Activated CD8-positive, alpha-beta memory T cell treated with anti-CD3 and anti-CD28 coated beads, Interleukin-2, amount 10 ng/mL, durations not matched to agents 7 days and 5 days (primary cell): ENCODE measurements at regions not wholly inside any gene's neighbourhood (a gene's known extent, or its start where the extent isn't known, plus 50 kb on each side); places are given as distances from the start of the nearest gene placed in this dataset.

ENCODE experiments used
- ATAC-seq: fragments of 150-1000 bp; cut with Tn5 transposase; one replicate; pipeline ENCODE4 v1.10.0; 2021; ENCODE audit warnings: moderate library complexity
- CTCF ChIA-PET: fragments of 350-600 bp; sonication (Branson Sonifier 250); formaldehyde crosslinking; loops from one replicate; lab custom pipeline; 2021; ENCODE audit warnings: antibody characterized with exemption; lab: Charles Lee
- DNase-seq: peaks from one replicate; pipeline ENCODE4 v3.0.0-alpha.2; 2020
- H3K27ac Mint-ChIP-seq: one replicate; pipeline ENCODE4 v1.8.0; 2021; ENCODE audit warnings: mild to moderate bottlenecking, mixed read lengths
- H3K27me3 Mint-ChIP-seq: one replicate; pipeline ENCODE4 v1.8.0; 2021; ENCODE audit warnings: mixed read lengths
- H3K36me3 Mint-ChIP-seq: one replicate; pipeline ENCODE4 v1.8.0; 2021; ENCODE audit warnings: mild to moderate bottlenecking, mixed read lengths
- H3K4me1 Mint-ChIP-seq: one replicate; pipeline ENCODE4 v1.8.0; 2021; ENCODE audit warnings: mixed read lengths
- H3K4me3 Mint-ChIP-seq: one replicate; pipeline ENCODE4 v1.8.0; 2021; ENCODE audit warnings: mild to moderate bottlenecking, moderate library complexity, mixed read lengths
- H3K9me3 Mint-ChIP-seq: one replicate; pipeline ENCODE4 v1.8.0; 2022; ENCODE audit warnings: low read depth, mixed read lengths

DNA sequence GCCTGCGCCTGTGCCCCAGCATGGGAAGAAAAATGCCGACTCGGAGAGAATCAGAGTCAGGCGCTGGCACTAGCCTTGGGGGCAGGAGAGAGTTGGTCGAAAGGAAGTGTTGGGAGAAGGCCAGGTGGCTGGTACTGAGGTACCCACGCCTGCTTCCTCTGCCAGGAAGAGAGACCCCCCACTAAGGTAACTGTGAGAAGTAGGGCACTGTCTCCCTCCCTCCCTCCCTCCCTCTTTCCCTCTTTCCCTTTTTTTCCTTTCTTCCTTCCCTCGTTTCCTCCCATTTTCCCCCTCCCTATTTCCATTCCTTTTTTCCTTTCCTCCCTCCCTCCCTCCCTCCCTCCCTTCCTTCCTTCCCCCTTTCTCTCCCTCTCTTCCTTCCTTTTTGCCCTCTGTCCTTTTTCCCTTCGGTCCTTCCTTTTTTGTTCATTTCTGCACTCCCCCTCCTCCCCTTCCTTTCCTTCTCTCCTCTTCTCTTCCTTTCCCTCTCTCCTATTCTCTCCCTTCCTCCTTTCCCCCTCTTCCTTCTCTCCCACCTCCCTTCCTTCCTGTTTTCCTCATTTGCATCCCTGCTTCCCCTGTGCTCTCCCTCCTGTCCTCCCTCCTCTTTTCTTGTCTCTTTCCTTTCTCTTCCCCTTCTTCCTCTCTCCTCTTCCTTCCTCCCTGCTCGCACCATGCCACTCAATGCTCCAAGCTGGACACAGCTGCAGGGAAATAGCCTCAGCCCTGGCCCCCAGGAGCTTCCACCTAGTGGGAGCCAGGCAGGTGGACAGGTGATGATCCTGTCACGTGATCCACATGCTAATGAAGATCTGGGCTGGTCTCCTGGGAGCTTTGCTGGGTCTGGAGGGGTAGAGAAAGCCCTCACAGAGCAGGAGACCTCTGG lies 148.0 kb downstream of the DHX35 start:
- DNase-seq (no peak), ATAC-seq (no peak)
- H3K4me3 Mint-ChIP-seq, result no peak overlapping the region
- H3K9me3 Mint-ChIP-seq, result no peaks in the 10 kb centered on the region
- H3K27ac Mint-ChIP-seq, result no peak overlapping the region
- H3K27me3 Mint-ChIP-seq, result peaks cover 39% of the 10 kb centered on the region
- CTCF ChIA-PET, result no interaction called here
- no peaks in the 10 kb centered on the region for H3K4me1 Mint-ChIP-seq
- no peaks in the 10 kb centered on the region for H3K36me3 Mint-ChIP-seq

DNA sequence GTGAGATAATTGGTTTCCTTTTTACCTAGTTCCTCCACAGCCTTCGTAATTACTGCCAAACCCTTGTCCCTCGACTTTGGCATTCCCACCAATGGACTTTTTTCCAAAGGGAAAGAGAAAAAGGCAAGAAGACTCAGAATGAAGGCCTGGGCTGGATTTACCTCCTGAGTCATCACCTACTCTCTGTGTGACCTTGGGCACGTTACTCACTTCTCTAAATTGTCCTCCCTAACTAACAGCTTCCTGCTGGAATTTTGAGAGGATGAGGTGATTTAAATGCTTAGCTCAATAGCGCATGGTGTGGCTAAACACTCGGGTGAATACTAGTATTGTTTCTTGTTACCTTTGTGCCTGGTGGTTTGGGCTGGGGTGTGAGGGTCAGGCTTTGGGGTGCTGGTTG lies 146.6 kb downstream of the DHX35 start:
- H3K27me3 Mint-ChIP-seq, result peaks cover 39% of the 10 kb centered on the region
- CTCF ChIA-PET, result no interaction called here

DNA sequence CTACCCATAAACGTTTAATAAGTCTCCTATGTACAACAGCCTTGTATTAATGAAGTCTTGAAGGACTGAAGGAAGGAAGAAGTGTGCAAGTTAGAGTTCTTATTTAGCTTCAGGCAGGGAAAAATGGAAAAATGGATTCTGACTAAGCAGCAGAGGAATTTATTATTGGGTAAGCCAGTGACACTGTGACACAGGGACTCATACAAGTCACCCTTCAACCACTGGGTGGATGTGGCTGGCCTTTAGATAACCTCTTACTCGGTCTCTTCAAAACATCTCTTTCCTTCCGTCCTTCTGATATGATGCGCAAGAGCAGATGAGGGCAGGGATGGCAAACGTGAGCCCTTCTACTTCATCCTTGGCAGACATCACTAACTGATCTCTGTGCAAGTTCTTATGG lies 145.6 kb downstream of the DHX35 start:
- CTCF ChIA-PET, result no interaction called here
- Mint-ChIP-seq H3K27ac (no peak overlapping the region), H3K4me3 (no peak overlapping the region), H3K9me3 (no peaks in the 10 kb centered on the region), H3K36me3 (no peaks in the 10 kb centered on the region), H3K27me3 (peaks cover 29% of the 10 kb centered on the region), H3K4me1 (no peaks in the 10 kb centered on the region)
- DNase-seq (no peak), ATAC-seq (no peak)

More for the DNA sequence above, 146.6 kb downstream of the DHX35 start:
- Mint-ChIP-seq H3K27ac (no peak overlapping the region), H3K4me1 (no peaks in the 10 kb centered on the region), H3K36me3 (no peaks in the 10 kb centered on the region), H3K4me3 (no peak overlapping the region), H3K9me3 (no peaks in the 10 kb centered on the region)
- no peak for DNase-seq
- ATAC-seq, result no peak

- Mint-ChIP-seq H3K4me3 (no peak overlapping the region), H3K4me1 (no peaks in the 10 kb centered on the region), H3K36me3 (no peaks in the 10 kb centered on the region), H3K27ac (no peak overlapping the region), H3K9me3 (no peaks in the 10 kb centered on the region), H3K27me3 (peaks cover 23% of the 10 kb centered on the region)
- CTCF ChIA-PET, result interaction anchor here (1.2 to 1.8 kb wide), 2 partner anchors 26 to 57 kb away, joined by 3 to 4 read pairs; no protein-coding TSS in a partner anchor
- DNase-seq (no peak), ATAC-seq (no peak)
Observed at GRCh38 chr20:39106791-39107190, 144.6 kb downstream of the DHX35 start.

GRCh38 chr20:39105551-39105950 lies 143.4 kb downstream of the DHX35 start:
- CTCF ChIA-PET, result interaction anchor here (1.1 to 1.8 kb wide), 2 partner anchors 25 to 57 kb away, joined by 3 to 4 read pairs; no protein-coding TSS in a partner anchor
- no peak for DNase-seq
- Mint-ChIP-seq H3K4me1 (no peaks in the 10 kb centered on the region), H3K4me3 (no peak overlapping the region), H3K27me3 (peaks cover 18% of the 10 kb centered on the region), H3K9me3 (no peaks in the 10 kb centered on the region), H3K36me3 (no peaks in the 10 kb centered on the region), H3K27ac (no peak overlapping the region)
- no peak for ATAC-seq

DNA sequence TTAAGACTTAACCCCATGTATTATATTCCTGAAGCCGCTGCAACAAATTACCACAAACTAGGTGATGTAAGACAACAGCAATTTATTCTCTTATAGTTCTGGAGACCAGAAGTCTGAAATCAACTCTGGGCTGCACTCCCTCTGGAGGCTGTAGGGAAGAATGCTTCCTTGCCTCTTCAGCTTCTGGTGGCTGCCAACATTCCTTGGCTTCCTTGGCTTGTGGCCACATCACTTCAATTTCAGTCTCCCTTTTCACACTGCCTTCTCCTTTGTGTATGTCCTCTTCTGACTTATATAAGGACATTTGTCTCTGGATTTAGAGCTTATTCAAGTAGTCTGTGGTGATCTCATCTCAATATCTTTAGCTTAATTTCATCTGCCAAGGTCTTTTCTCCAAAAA lies 141.6 kb downstream of the DHX35 start:
- H3K9me3 Mint-ChIP-seq, result no peaks in the 10 kb centered on the region
- CTCF ChIA-PET, result interaction anchor here (0.8 kb wide), 2 partner anchors 9 to 54 kb away, joined by 3 to 4 read pairs; no protein-coding TSS in a partner anchor
- no peak overlapping the region for H3K27ac Mint-ChIP-seq
- no peaks in the 10 kb centered on the region for H3K36me3 Mint-ChIP-seq
- ATAC-seq, result no peak
- no peak overlapping the region for H3K4me3 Mint-ChIP-seq
- peaks cover 12% of the 10 kb centered on the region for H3K27me3 Mint-ChIP-seq
- DNase-seq, result no peak
- H3K4me1 Mint-ChIP-seq, result no peaks in the 10 kb centered on the region

DNA sequence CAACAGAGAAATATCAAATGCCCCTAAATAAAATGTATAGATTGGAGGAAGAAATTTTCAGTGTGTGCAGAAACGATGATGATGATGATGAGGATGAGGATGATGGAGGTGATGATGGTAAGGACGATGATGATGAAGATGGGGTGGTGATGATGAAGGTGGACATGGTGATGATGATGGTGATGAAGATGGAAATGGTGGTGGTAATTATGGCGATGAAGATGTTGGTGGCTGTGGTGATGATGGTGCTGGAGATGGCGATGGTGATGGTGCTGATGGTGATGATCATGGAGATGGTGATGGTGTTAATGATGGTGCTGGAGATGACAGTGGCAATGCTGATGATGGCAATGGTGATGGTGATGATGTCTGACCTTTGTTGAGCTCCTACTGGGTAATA lies 141.2 kb downstream of the DHX35 start:
- Mint-ChIP-seq H3K4me1 (no peaks in the 10 kb centered on the region), H3K36me3 (no peaks in the 10 kb centered on the region), H3K27me3 (peaks cover 14% of the 10 kb centered on the region), H3K4me3 (no peak overlapping the region), H3K9me3 (no peaks in the 10 kb centered on the region), H3K27ac (no peak overlapping the region)
- CTCF ChIA-PET, result interaction anchor here (0.8 kb wide), 2 partner anchors 9 to 54 kb away, joined by 3 to 4 read pairs; no protein-coding TSS in a partner anchor
- DNase-seq, result no peak
- ATAC-seq, result no peak

GRCh38 chr20:39101895-39102294 lies 139.8 kb downstream of the DHX35 start:
- Mint-ChIP-seq H3K4me3 (no peak overlapping the region), H3K27ac (no peak overlapping the region), H3K9me3 (no peaks in the 10 kb centered on the region), H3K4me1 (no peaks in the 10 kb centered on the region), H3K27me3 (peaks cover 19% of the 10 kb centered on the region), H3K36me3 (no peaks in the 10 kb centered on the region)
- CTCF ChIA-PET, result no interaction called here
- ATAC-seq, result no peak
- DNase-seq, result no peak

DNA sequence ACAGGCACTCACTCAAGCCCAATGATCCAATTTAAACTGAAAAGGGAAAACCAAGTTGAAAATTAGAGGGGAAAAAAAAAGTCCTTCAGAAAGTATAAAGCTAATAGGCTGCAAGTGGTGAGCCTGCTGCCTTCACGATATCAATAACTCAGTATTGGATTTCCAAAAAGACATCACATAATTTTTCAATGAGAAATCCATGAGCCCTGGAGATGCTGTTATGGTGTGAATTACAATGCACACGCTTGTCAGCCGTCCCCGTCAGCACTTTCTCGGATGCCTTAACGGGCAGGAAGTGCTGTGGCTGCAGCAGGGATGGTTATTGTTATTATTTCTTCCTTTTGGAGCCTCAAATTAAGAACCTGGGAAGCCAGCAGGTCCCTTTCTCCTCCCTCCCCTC lies 138.5 kb downstream of the DHX35 start:
- Mint-ChIP-seq H3K4me3 (no peak overlapping the region), H3K27me3 (peaks cover 19% of the 10 kb centered on the region), H3K27ac (no peak overlapping the region), H3K36me3 (no peaks in the 10 kb centered on the region), H3K4me1 (no peaks in the 10 kb centered on the region), H3K9me3 (no peaks in the 10 kb centered on the region)
- CTCF ChIA-PET, result no interaction called here
- ATAC-seq (no peak), DNase-seq (no peak)

GRCh38 chr20:39097889-39098288 lies 135.7 kb downstream of the DHX35 start:
- ATAC-seq (no peak), DNase-seq (no peak)
- Mint-ChIP-seq H3K27ac (no peak overlapping the region), H3K9me3 (no peaks in the 10 kb centered on the region), H3K4me3 (no peak overlapping the region), H3K36me3 (no peaks in the 10 kb centered on the region), H3K4me1 (no peaks in the 10 kb centered on the region), H3K27me3 (peaks cover 16% of the 10 kb centered on the region)
- CTCF ChIA-PET, result no interaction called here

DNA sequence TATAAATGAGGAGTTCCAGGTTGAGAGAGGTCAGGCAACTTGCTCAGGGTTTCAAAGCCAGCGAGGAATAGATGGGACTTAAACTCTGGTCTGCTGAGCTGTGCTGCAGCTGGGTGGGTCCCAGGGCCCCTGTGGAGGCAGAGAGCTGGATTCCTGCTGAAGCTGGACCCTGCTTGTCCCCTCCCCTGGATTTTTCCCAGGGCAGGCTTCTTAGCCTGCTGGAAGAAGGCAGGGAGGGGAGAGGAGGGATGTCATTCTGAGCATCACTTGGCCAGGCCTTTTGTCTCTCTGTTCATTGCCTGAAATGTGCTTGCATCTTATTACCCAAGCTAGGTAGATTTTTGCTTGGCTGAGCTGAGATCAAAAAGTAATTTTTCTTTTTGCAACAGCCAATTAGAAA lies 133.7 kb downstream of the DHX35 start:
- Mint-ChIP-seq H3K9me3 (no peaks in the 10 kb centered on the region), H3K27me3 (peaks cover 13% of the 10 kb centered on the region), H3K4me3 (no peak overlapping the region), H3K36me3 (no peaks in the 10 kb centered on the region), H3K4me1 (no peaks in the 10 kb centered on the region), H3K27ac (no peak overlapping the region)
- ATAC-seq (no peak), DNase-seq (no peak)
- CTCF ChIA-PET, result no interaction called here

- ATAC-seq, result no peak
- H3K36me3 Mint-ChIP-seq, result no peaks in the 10 kb centered on the region
Observed at GRCh38 chr20:39094391-39094790, 132.2 kb downstream of the DHX35 start.

GRCh38 chr20:39092733-39093410 lies 130.7 kb downstream of the DHX35 start:
- Mint-ChIP-seq H3K36me3 (no peaks in the 10 kb centered on the region), H3K4me3 (no peak overlapping the region), H3K9me3 (no peaks in the 10 kb centered on the region), H3K27ac (no peak overlapping the region), H3K27me3 (peaks cover 9% of the 10 kb centered on the region), H3K4me1 (no peaks in the 10 kb centered on the region)
- DNase-seq, result no peak
- no peak for ATAC-seq
- CTCF ChIA-PET, result interaction anchor here (1.1 kb wide), 1 partner anchor 12 kb away, joined by 3 read pairs; no protein-coding TSS in a partner anchor

More at GRCh38 chr20:39094391-39094790, 132.2 kb downstream of the DHX35 start:
- no peaks in the 10 kb centered on the region for H3K9me3 Mint-ChIP-seq
- H3K27ac Mint-ChIP-seq, result no peak overlapping the region
- H3K4me1 Mint-ChIP-seq, result no peaks in the 10 kb centered on the region
- DNase-seq, result no peak
- peaks cover 15% of the 10 kb centered on the region for H3K27me3 Mint-ChIP-seq
- no peak overlapping the region for H3K4me3 Mint-ChIP-seq
- CTCF ChIA-PET, result no interaction called here
